ENCODE measurements at regions not wholly inside any gene's neighbourhood (a gene's known extent, or its start where the extent isn't known, plus 50 kb on each side); places are given as distances from the start of the nearest gene placed in this dataset.
"Not testable (repeated sequence)": the region's sequence is repeated elsewhere in the genome, so short reads cannot be mapped to it uniquely, and the experiment has no call there.

- no peak for DNase-seq
Measured at GRCh38 chr4:179040259-179040658, 1598.0 kb upstream of the AGA start.

- DNase-seq = no peak
Measured at GRCh38 chr4:179048839-179049453, 1606.7 kb upstream of the AGA start.

GRCh38 chr4:179051206-179051605 is 1609.0 kb upstream of the AGA start:
- DNase-seq = no peak

GRCh38 chr4:179059396-179059795 is 1617.2 kb upstream of the AGA start:
- DNase-seq = no peak

GRCh38 chr4:179066254-179066653 is 1624.0 kb upstream of the AGA start:
- not testable (repeated sequence) for DNase-seq

GRCh38 chr4:179071131-179071530 is 1628.9 kb upstream of the AGA start:
- no peak for DNase-seq

- no peak for DNase-seq
Measured at GRCh38 chr4:179076865-179077264, 1634.6 kb upstream of the AGA start.

GRCh38 chr4:179095585-179096221 is 1653.5 kb upstream of the AGA start:
- no peak for DNase-seq

GRCh38 chr4:179097741-179098140 is 1655.5 kb upstream of the AGA start:
- DNase-seq = no peak

GRCh38 chr4:179110356-179110755 is 1668.1 kb upstream of the AGA start:
- no peak for DNase-seq

GRCh38 chr4:179110816-179111215 is 1668.6 kb upstream of the AGA start:
- DNase-seq = no peak

- DNase-seq = no peak
Measured at GRCh38 chr4:179112441-179113170, 1670.4 kb upstream of the AGA start.

- no peak for DNase-seq
Measured at GRCh38 chr4:179114615-179115014, 1672.4 kb upstream of the AGA start.

GRCh38 chr4:179116011-179116410 is 1673.8 kb upstream of the AGA start:
- no peak for DNase-seq

GRCh38 chr4:179116581-179116980 is 1674.3 kb upstream of the AGA start:
- DNase-seq = no peak

- DNase-seq = no peak
Measured at GRCh38 chr4:179123084-179123483, 1680.8 kb upstream of the AGA start.

GRCh38 chr4:179124419-179124818 is 1682.2 kb upstream of the AGA start:
- DNase-seq = no peak

GRCh38 chr4:179124957-179125356 is 1682.7 kb upstream of the AGA start:
- DNase-seq = no peak

- DNase-seq = no peak
Measured at GRCh38 chr4:179125870-179126269, 1683.6 kb upstream of the AGA start.

- DNase-seq = no peak
Measured at GRCh38 chr4:179128299-179128698, 1686.1 kb upstream of the AGA start.

GRCh38 chr4:179130122-179130714 is 1688.0 kb upstream of the AGA start:
- no peak for DNase-seq

GRCh38 chr4:179145746-179146525 is 1703.7 kb upstream of the AGA start:
- no peak for DNase-seq

- DNase-seq = no peak
Measured at GRCh38 chr4:179151770-179152169, 1709.5 kb upstream of the AGA start.

Measured in NCI-H526 (cell line).